ENCODE measurements at regions not wholly inside any gene's neighbourhood (a gene's known extent, or its start where the extent isn't known, plus 50 kb on each side); places are given as distances from the start of the nearest gene placed in this dataset.
"Not testable (repeated sequence)": the region's sequence is repeated elsewhere in the genome, so short reads cannot be mapped to it uniquely, and the experiment has no call there.

DNA sequence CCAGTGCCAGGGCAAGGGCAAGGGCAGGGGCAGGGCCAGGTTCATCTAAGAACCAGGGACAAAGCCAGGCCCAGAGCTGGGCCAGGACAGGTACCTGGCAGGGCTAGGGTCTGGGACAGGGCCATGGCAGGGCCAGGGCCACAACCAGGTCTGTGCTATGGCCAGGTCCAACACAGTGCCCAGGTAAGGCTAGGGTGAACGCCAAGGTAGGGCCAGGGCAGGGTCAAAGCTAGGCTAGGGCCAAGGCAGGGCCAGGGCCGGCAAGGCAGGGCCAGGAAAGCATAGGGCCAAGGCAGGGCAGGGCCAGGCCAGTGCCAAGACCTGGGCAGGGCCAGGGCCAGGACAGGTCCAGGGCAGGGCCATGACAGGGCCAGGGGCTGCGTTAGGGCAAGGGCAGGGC, 398.7 kb downstream of the GOLGA6L6 start:
- TF ChIP-seq, protein P1, sequence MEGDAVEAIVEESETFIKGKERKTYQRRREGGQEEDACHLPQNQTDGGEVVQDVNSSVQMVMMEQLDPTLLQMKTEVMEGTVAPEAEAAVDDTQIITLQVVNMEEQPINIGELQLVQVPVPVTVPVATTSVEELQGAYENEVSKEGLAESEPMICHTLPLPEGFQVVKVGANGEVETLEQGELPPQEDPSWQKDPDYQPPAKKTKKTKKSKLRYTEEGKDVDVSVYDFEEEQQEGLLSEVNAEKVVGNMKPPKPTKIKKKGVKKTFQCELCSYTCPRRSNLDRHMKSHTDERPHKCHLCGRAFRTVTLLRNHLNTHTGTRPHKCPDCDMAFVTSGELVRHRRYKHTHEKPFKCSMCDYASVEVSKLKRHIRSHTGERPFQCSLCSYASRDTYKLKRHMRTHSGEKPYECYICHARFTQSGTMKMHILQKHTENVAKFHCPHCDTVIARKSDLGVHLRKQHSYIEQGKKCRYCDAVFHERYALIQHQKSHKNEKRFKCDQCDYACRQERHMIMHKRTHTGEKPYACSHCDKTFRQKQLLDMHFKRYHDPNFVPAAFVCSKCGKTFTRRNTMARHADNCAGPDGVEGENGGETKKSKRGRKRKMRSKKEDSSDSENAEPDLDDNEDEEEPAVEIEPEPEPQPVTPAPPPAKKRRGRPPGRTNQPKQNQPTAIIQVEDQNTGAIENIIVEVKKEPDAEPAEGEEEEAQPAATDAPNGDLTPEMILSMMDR (IDR thresholded peaks at IDR 0.05; ENCODE audit: borderline replicate concordance, extremely low read depth, low read length, poor library complexity, severe bottlenecking) = not testable (repeated sequence)
- not testable (repeated sequence) for TF ChIP-seq EZH2 (IDR thresholded peaks at IDR 0.05; ENCODE audit: borderline replicate concordance, low read depth, low read length, severe bottlenecking)

Measured in DND-41 (cell line).